MM.1S (cell line): ENCODE measurements at regions not wholly inside any gene's neighbourhood (a gene's known extent, or its start where the extent isn't known, plus 50 kb on each side); places are given as distances from the start of the nearest gene placed in this dataset.

ENCODE experiments used
- DNase-seq: peaks from one replicate; pipeline ENCODE4 v3.0.0-alpha.2; 2015
- H2AFZ ChIP-seq: fragments of 300-600 bp; sonication (generic); 2 replicates; pipeline ENCODE4 v1.6.0; 2016; ENCODE audit warnings: antibody characterized with exemption, low read length
- H3F3A ChIP-seq: fragments of 300-600 bp; sonication (generic); 2 replicates; pipeline ENCODE4 v1.6.1; 2016; ENCODE audit warnings: mild to moderate bottlenecking, antibody characterized with exemption, low read length, moderate library complexity, mixed read lengths; ENCODE audit not compliant: insufficient read depth
- H3K27ac ChIP-seq: fragments of 300-600 bp; sonication (generic); 2 replicates; pipeline ENCODE4 v1.5.1; 2016; ENCODE audit warnings: mild to moderate bottlenecking, low read length
- H3K27me3 ChIP-seq: fragments of 300-600 bp; sonication (generic); replicated peaks from 2 replicates; pipeline ENCODE4 v1.6.0; 2016; ENCODE audit warnings: low read length; ENCODE audit not compliant: insufficient read depth
- H3K36me3 ChIP-seq: fragments of 300-600 bp; sonication (generic); replicated peaks from 2 replicates; pipeline ENCODE4 v1.6.1; 2016; ENCODE audit warnings: mild to moderate bottlenecking, low read length, mixed read lengths; ENCODE audit not compliant: insufficient read depth
- H3K4me1 ChIP-seq: fragments of 300-600 bp; sonication (generic); 2 replicates; pipeline ENCODE4 v1.6.1; 2016; ENCODE audit warnings: low read length, mixed read lengths
- H3K4me2 ChIP-seq: fragments of 300-600 bp; sonication (generic); 2 replicates; pipeline ENCODE4 v1.6.0; 2016; ENCODE audit warnings: low read depth, low read length
- H3K4me3 ChIP-seq: fragments of 300-600 bp; sonication (generic); 2 replicates; pipeline ENCODE4 v1.5.1; 2016; ENCODE audit warnings: low read length, mixed read lengths
- H3K79me2 ChIP-seq: fragments of 300-600 bp; sonication (generic); 2 replicates; pipeline ENCODE4 v1.6.1; 2016; ENCODE audit warnings: mixed run types, low read length, mixed read lengths
- H3K9ac ChIP-seq: fragments of 300-600 bp; sonication (generic); 2 replicates; pipeline ENCODE4 v1.6.1; 2016; ENCODE audit warnings: low read length, mixed read lengths
- H3K9me2 ChIP-seq: fragments of 300-600 bp; sonication (generic); replicated peaks from 2 replicates; pipeline ENCODE4 v1.6.1; 2016; ENCODE audit warnings: mild to moderate bottlenecking, low read length, mixed read lengths; ENCODE audit not compliant: insufficient read depth
- H3K9me3 ChIP-seq: fragments of 300-600 bp; sonication (generic); replicated peaks from 2 replicates; pipeline ENCODE4 v1.6.1; 2016; ENCODE audit warnings: mild to moderate bottlenecking, low read length, mixed read lengths; ENCODE audit not compliant: insufficient read depth
- H4K20me1 ChIP-seq: fragments of 300-600 bp; sonication (generic); 2 replicates; pipeline ENCODE4 v1.6.1; 2016; ENCODE audit warnings: mild to moderate bottlenecking, low read length, moderate library complexity, mixed read lengths; ENCODE audit not compliant: insufficient read depth
- CTCF ChIP-seq: fragments of 300-600 bp; sonication (generic); IDR thresholded peaks from 2 replicates; pipeline ENCODE4 v1.5.1; 2016; ENCODE audit warnings: antibody characterized with exemption, low read length, mixed read lengths
- EZH2 ChIP-seq: fragments of 300-600 bp; sonication (generic); optimal IDR thresholded peaks from 2 replicates; pipeline ENCODE3; 2017; ENCODE audit warnings: low read depth, mild to moderate bottlenecking, antibody characterized with exemption, low read length, mixed read lengths
- EZH2phosphoT487 ChIP-seq: fragments of 300-600 bp; sonication (generic); IDR thresholded peaks from 2 replicates; pipeline ENCODE4 v1.6.1; 2018; ENCODE audit warnings: antibody characterized with exemption, low read length

- H3K4me1 ChIP-seq, result no peaks in the 10 kb centered on the region
- H3K4me3 ChIP-seq, result no peak overlapping the region
- H3K36me3 ChIP-seq, result no peaks in the 10 kb centered on the region
- H4K20me1 ChIP-seq, result no peaks in the 10 kb centered on the region
- no peaks in the 10 kb centered on the region for H3K27me3 ChIP-seq
- H3K9me2 ChIP-seq, result no peaks in the 10 kb centered on the region
- H3K27ac ChIP-seq, result no peak overlapping the region
- no peak overlapping the region for H3K4me2 ChIP-seq
- no peak for DNase-seq
- no peaks in the 10 kb centered on the region for H3F3A ChIP-seq
- H2AFZ ChIP-seq, result no peak overlapping the region
- no peaks in the 10 kb centered on the region for H3K79me2 ChIP-seq
- H3K9ac ChIP-seq, result no peak overlapping the region
- no peaks in the 10 kb centered on the region for H3K9me3 ChIP-seq
- TF ChIP-seq EZH2, result no peak
- no peak for TF ChIP-seq EZH2phosphoT487
These were observed 118.7 kb upstream of the KRR1 start for GRCh38 chr12:75630091-75630490.

GRCh38 chr12:75628916-75629315, 117.5 kb upstream of the KRR1 start:
- Histone ChIP-seq H3K9me2 (no peaks in the 10 kb centered on the region), H2AFZ (no peak overlapping the region), H3K27me3 (no peaks in the 10 kb centered on the region), H3K36me3 (no peaks in the 10 kb centered on the region), H4K20me1 (no peaks in the 10 kb centered on the region), H3K9me3 (no peaks in the 10 kb centered on the region), H3F3A (no peaks in the 10 kb centered on the region), H3K4me3 (no peak overlapping the region), H3K27ac (no peak overlapping the region), H3K4me1 (no peaks in the 10 kb centered on the region), H3K4me2 (no peak overlapping the region), H3K79me2 (no peaks in the 10 kb centered on the region), H3K9ac (no peak overlapping the region)
- no peak for TF ChIP-seq CTCF
- no peak for TF ChIP-seq EZH2phosphoT487
- TF ChIP-seq EZH2, result no peak
- DNase-seq, result no peak

DNA sequence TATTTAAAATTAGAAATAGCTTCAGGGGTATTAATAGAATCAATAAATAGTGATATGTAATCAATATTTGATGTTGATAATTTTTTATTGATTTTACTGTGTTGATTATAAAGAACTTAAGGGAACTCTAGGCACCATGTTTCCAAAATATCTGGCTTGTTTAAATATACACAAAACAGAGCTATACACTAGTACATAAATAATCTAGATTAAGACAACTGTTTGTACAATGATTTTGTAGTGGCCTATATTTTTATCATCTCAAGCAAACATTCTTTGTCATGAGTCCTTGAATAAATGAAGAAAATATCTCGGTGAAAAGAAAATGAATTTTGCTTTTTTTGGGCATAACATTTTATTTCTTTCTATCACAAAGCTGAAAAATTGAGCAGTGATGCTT, 117.1 kb upstream of the KRR1 start:
- TF ChIP-seq EZH2phosphoT487, result no peak
- no peak for TF ChIP-seq EZH2

DNA sequence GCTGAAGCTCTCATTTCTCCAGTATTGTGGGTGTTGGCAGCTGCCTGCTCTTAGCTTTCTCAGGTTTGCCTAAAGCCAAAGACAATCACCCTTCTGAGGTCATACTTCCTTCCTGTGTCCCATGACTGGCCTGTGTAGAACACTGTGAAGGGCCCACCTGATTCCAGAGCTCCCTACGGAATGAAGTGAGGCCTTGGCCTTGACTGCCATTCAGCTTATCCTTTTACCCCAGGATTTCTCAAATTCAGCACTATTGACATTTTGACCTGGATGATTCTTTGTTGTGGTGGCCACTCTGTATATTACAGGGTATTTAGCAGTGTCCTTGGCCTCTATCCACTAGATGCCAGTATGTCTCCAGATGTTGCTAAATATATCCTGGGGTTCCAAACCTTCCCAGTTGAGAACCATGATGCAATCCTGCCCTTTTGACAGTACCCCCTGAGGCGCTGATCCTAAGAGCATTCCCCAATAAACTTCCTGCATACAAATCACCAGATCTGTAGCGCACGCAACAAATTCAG, 112.3 kb upstream of the KRR1 start:
- no peak overlapping the region for H3K9ac ChIP-seq

More for the DNA sequence above, 117.1 kb upstream of the KRR1 start:
- DNase-seq, result no peak
- Histone ChIP-seq H3F3A (no peaks in the 10 kb centered on the region), H4K20me1 (no peaks in the 10 kb centered on the region), H3K4me1 (no peaks in the 10 kb centered on the region), H3K4me2 (no peak overlapping the region), H3K9me2 (no peaks in the 10 kb centered on the region), H3K27ac (no peak overlapping the region), H3K36me3 (no peaks in the 10 kb centered on the region), H2AFZ (no peak overlapping the region), H3K9me3 (no peaks in the 10 kb centered on the region), H3K9ac (no peak overlapping the region), H3K79me2 (no peaks in the 10 kb centered on the region), H3K4me3 (no peak overlapping the region), H3K27me3 (no peaks in the 10 kb centered on the region)

More for the DNA sequence above, 112.3 kb upstream of the KRR1 start:
- H3K4me2 ChIP-seq, result no peak overlapping the region
- no peak overlapping the region for H2AFZ ChIP-seq
- no peaks in the 10 kb centered on the region for H3K9me3 ChIP-seq
- H3K36me3 ChIP-seq, result no peaks in the 10 kb centered on the region
- no peaks in the 10 kb centered on the region for H3K79me2 ChIP-seq
- H3K4me3 ChIP-seq, result no peak overlapping the region
- no peaks in the 10 kb centered on the region for H3K9me2 ChIP-seq
- TF ChIP-seq EZH2phosphoT487, result no peak
- no peak for TF ChIP-seq CTCF
- TF ChIP-seq EZH2, result no peak
- DNase-seq, result no peak
- H3K27me3 ChIP-seq, result no peaks in the 10 kb centered on the region
- no peaks in the 10 kb centered on the region for H3K4me1 ChIP-seq
- no peak overlapping the region for H3K27ac ChIP-seq
- H4K20me1 ChIP-seq, result no peaks in the 10 kb centered on the region
- H3F3A ChIP-seq, result no peaks in the 10 kb centered on the region
